DOHH2 (cell line): ENCODE measurements at regions not wholly inside any gene's neighbourhood (a gene's known extent, or its start where the extent isn't known, plus 50 kb on each side); places are given as distances from the start of the nearest gene placed in this dataset.

ENCODE experiments used
- EZH2phosphoT487 ChIP-seq: fragments of 200-600 bp; sonication (generic); IDR thresholded peaks from 2 replicates; pipeline ENCODE4 v1.6.1; 2017; ENCODE audit warnings: borderline replicate concordance, mild to moderate bottlenecking, antibody characterized with exemption, low read length, moderate library complexity, mixed read lengths
- TF ChIP-seq, protein P1 (sequence below): fragments of 200-600 bp; sonication (generic); IDR thresholded peaks from one replicate; pipeline ENCODE4 v1.5.1; 2014; ENCODE audit warnings: antibody characterized with exemption, mild to moderate bottlenecking, low read depth, low read length; ENCODE audit not compliant: poor library complexity, severe bottlenecking

DNA sequence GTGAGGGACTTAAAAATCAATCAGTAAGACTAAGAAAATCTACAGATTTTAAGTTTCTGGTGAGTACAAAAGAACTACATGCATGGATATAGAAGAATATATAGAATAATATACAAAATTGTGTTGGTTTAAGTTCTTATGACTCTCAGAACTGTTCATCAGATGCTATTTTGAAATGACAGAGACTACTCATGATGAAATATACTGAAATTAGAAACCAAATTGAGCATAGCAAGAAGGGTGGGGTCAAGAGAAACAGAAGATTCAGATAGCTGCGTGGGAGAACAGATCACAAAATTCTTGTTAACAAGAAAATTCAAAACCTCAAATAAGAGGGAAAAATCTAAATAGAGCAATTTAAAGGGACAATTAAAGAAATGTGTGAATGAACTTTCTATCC lies 2125.3 kb upstream of the RAG2 start:
- TF ChIP-seq, protein P1, sequence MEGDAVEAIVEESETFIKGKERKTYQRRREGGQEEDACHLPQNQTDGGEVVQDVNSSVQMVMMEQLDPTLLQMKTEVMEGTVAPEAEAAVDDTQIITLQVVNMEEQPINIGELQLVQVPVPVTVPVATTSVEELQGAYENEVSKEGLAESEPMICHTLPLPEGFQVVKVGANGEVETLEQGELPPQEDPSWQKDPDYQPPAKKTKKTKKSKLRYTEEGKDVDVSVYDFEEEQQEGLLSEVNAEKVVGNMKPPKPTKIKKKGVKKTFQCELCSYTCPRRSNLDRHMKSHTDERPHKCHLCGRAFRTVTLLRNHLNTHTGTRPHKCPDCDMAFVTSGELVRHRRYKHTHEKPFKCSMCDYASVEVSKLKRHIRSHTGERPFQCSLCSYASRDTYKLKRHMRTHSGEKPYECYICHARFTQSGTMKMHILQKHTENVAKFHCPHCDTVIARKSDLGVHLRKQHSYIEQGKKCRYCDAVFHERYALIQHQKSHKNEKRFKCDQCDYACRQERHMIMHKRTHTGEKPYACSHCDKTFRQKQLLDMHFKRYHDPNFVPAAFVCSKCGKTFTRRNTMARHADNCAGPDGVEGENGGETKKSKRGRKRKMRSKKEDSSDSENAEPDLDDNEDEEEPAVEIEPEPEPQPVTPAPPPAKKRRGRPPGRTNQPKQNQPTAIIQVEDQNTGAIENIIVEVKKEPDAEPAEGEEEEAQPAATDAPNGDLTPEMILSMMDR = no peak
- TF ChIP-seq EZH2phosphoT487 = no peak
